GM12891 (cell line): ENCODE measurements at regions not wholly inside any gene's neighbourhood (a gene's known extent, or its start where the extent isn't known, plus 50 kb on each side); places are given as distances from the start of the nearest gene placed in this dataset.

Experiments
- POLR2A ChIP-seq: IDR thresholded peaks from 2 replicates; pipeline ENCODE4 v1.6.1; 2011; ENCODE audit warnings: low read depth, low read length, control low read depth
- POLR2AphosphoS5 ChIP-seq: IDR thresholded peaks from 2 replicates; pipeline ENCODE4 v1.6.1; 2011; ENCODE audit warnings: low read depth, low read length, control low read depth
- SPI1 ChIP-seq: IDR thresholded peaks from 2 replicates; pipeline ENCODE4 v1.6.1; 2011; ENCODE audit warnings: low read depth, low read length, control low read depth

GRCh38 chr15:53115563-53115962 is 325.4 kb upstream of the ONECUT1 start:
- TF ChIP-seq POLR2AphosphoS5, result no peak
- TF ChIP-seq POLR2A, result no peak
- TF ChIP-seq SPI1, result no peak
